Neural progenitor cell (in vitro differentiated cells): ENCODE measurements at regions not wholly inside any gene's neighbourhood (a gene's known extent, or its start where the extent isn't known, plus 50 kb on each side); places are given as distances from the start of the nearest gene placed in this dataset.

Source experiments
- CTCF ChIP-seq: fragments of 200-600 bp; sonication (generic); IDR thresholded peaks from 2 replicates; pipeline ENCODE4 v1.5.1; 2017; ENCODE audit warnings: antibody characterized with exemption, mild to moderate bottlenecking
- EZH2 ChIP-seq: fragments of 200-600 bp; sonication (generic); IDR thresholded peaks from 2 replicates; pipeline ENCODE4 v1.6.1; 2017; ENCODE audit warnings: antibody characterized with exemption, mild to moderate bottlenecking, moderate library complexity
- EZH2phosphoT487 ChIP-seq: fragments of 200-600 bp; sonication (generic); IDR thresholded peaks from 2 replicates; pipeline ENCODE4 v1.6.1; 2017; ENCODE audit warnings: antibody characterized with exemption

- TF ChIP-seq CTCF (no peak), EZH2 (no peak), EZH2phosphoT487 (no peak)
Observed at GRCh38 chr1:218872928-218873327, 300.8 kb upstream of the LYPLAL1 start.
